ENCODE measurements at regions not wholly inside any gene's neighbourhood (a gene's known extent, or its start where the extent isn't known, plus 50 kb on each side); places are given as distances from the start of the nearest gene placed in this dataset.
A peak's percentile ranks its signal among the peaks of the same experiment; 100 is the strongest.

DNA sequence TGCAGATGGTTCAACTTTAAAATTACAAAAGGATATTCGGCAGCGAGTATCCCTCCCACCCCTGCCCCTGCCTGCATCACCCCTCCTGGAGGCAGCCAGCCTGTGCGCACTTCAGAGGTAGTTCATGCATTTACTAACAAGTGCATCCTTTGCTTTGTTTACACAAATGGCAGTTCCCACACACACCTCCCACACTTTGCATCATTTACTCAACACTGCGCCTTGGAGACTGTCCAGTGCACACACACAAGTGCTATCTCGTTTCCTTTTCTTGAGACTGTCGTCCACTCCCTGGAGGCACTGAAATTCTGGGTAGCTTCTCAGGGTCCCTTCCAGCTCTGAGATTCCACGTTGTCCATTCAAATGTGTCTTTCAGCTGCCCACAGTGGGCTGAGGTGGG, 53.1 kb upstream of the VSX1 start:
- DNase-seq = no peak

- DNase-seq = no peak
Measured at GRCh38 chr20:25136056-25136455, 54.1 kb upstream of the VSX1 start.

GRCh38 chr20:25136643-25137559, 55.0 kb upstream of the VSX1 start:
- no peak for DNase-seq

DNA sequence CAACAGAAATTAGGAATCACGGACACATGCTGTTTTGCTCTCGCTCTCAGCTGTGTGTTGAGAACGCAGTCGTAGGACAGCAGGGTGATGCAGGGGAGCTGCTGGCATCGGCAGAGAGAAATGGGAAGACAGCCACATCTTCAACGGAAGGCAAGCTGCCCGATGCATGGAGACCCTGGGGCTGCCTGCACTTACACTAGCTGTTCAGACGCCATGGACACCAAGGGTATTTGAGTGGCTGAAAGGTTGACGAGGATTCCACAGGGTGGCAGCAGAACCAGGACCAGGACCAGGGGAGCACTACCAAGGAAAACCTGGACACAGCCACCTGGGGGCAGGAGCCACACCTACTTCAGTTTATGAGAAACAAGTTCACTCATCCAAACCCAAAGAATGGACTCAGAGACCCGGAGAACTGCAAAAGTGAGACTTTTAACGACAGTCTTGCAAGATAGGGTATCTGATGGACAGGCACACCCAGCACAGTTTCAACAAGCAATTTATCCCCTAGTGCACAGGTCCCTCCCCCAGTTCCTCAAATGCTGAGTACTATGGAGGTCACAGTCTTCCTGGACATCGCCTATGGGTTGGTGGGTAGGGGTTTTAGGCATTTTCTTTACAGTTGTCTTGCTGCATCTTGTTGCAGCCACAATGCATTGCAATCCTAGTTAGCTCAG, 56.3 kb upstream of the ENTPD6 start:
- DNase-seq = peak; percentile 43 to 73

GRCh38 chr20:25140968-25141367, 54.5 kb upstream of the ENTPD6 start:
- DNase-seq = no peak

DNA sequence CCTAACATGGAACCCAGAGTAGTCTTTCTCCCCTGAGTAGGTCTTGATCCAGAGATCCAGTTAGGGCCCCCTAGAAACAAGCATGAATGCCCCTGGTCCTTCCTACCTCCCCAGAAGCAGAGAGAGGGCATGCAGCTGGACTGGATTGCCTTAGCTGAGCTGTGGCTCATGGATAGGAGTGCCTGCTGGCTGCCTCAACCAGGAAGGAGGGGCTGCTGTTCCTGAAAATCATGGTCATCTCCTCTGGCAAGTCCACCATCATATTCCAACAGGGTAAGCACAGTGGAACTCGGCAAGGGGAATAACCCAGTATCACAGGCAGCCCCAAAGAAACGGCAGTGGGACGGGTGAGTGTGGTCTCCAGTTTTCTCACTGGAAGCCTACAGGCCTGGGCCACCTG, 53.1 kb upstream of the ENTPD6 start:
- no peak for DNase-seq

DNA sequence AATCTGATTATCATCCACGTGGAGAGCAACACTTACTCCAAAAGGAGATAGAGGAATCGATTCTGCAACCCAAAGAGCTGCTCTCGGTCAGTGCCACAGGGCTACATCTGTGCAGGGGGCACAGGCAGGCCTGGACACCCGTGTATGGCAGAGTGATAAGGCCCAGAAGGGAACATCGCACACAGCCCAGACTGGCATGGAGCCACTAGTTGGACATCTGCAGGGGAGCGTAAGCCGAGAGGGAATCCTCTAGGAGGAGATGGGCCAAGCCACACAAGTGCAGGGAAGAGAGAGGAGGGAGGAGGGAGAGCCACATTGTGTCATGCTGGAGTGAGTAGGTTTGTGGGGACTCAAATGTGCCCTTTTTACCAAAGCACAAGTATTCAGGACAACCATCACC, 50.4 kb upstream of the ENTPD6 start:
- no peak for DNase-seq

Data from NCI-H526 (cell line).